Thyroid gland (tissue), 4 donors: ENCODE measurements at regions not wholly inside any gene's neighbourhood (a gene's known extent, or its start where the extent isn't known, plus 50 kb on each side); places are given as distances from the start of the nearest gene placed in this dataset.

Experiments used
- POLR2A ChIP-seq, 2 donors: fragments of 450-650 bp; IDR thresholded peaks; one replicate each; pipeline ENCODE4 v1.6.1; 2017; ENCODE audit warnings: antibody characterized with exemption in 2 of 2, mild to moderate bottlenecking in 2 of 2, moderate library complexity in 1 of 2
- TF ChIP-seq, protein P1 (sequence below), 6 experiments: fragments of 200-600 bp in 3 of 6; fragments of 450-650 bp in 3 of 6; sonication (generic) in 3 of 6; IDR thresholded peaks; one replicate each; pipeline ENCODE4 v1.5.1; 2016 to 2019; ENCODE audit warnings: antibody characterized with exemption in 6 of 6, mild to moderate bottlenecking in 2 of 6, inconsistent platforms in 1 of 6, moderate library complexity in 1 of 6

DNA sequence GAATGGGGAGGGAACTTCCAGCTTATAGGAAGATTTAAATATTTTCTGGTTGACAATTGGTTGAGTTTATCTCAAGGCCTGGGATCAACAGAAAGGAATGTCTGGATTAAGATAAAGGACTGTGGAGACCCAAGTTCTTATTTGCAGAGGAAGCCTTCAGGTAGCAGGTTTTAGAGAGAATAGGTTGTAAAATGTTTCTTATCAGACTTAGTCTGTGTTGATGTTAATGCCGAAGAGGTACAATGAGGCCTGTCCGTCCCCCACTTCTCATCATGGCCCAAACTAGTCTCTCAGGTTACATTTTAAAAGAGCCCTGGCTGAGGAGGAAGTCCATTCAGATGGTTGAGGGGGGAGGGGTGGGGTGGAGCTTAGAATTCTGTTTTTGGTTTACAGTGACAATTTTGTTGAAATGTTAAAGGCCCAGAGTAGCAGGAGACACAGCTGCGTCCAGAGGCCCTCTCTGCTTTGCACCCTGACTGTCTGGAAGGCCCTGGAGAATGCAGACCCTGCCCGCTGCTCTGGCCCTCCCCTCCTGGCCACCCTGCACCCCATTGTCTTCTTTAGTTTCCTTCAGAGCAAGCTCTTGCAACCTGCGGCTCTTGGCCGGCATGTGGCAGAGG, 672.5 kb upstream of the TMEM132C start:
- TF ChIP-seq POLR2A (IDR thresholded peaks at IDR 0.05): no peak
- TF ChIP-seq, protein P1, sequence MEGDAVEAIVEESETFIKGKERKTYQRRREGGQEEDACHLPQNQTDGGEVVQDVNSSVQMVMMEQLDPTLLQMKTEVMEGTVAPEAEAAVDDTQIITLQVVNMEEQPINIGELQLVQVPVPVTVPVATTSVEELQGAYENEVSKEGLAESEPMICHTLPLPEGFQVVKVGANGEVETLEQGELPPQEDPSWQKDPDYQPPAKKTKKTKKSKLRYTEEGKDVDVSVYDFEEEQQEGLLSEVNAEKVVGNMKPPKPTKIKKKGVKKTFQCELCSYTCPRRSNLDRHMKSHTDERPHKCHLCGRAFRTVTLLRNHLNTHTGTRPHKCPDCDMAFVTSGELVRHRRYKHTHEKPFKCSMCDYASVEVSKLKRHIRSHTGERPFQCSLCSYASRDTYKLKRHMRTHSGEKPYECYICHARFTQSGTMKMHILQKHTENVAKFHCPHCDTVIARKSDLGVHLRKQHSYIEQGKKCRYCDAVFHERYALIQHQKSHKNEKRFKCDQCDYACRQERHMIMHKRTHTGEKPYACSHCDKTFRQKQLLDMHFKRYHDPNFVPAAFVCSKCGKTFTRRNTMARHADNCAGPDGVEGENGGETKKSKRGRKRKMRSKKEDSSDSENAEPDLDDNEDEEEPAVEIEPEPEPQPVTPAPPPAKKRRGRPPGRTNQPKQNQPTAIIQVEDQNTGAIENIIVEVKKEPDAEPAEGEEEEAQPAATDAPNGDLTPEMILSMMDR (IDR thresholded peaks at IDR 0.05): no peak
